Neural progenitor cell (in vitro differentiated cells): ENCODE measurements at regions not wholly inside any gene's neighbourhood (a gene's known extent, or its start where the extent isn't known, plus 50 kb on each side); places are given as distances from the start of the nearest gene placed in this dataset.

Source experiments
- EZH2 ChIP-seq: fragments of 200-600 bp; sonication (generic); IDR thresholded peaks from 2 replicates; pipeline ENCODE4 v1.6.1; 2017; ENCODE audit warnings: antibody characterized with exemption, mild to moderate bottlenecking, moderate library complexity
- EZH2phosphoT487 ChIP-seq: fragments of 200-600 bp; sonication (generic); IDR thresholded peaks from 2 replicates; pipeline ENCODE4 v1.6.1; 2017; ENCODE audit warnings: antibody characterized with exemption
- TF ChIP-seq, protein P1 (sequence below): fragments of 200-600 bp; sonication (generic); IDR thresholded peaks from 2 replicates; pipeline ENCODE4 v1.5.1; 2017; ENCODE audit warnings: antibody characterized with exemption, mild to moderate bottlenecking

DNA sequence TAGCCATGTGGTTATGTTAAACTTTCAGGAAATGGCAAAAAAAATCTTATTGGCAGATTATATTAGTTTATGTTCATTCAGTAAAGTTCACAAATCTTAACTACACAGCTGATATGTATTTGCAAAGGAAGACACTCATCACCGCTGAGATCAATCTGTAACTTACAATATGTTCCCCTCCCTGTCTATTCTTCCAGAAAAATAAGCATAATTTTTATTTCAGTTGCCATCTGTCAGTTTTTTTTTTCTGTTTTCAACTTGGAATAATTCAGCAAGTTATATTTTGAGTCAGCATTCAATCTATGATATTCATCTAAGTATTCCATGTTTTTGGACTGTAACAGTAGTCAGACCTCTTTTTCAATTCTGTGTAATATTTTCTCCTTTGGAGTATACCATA lies 1019.9 kb upstream of the PTPRD start:
- TF ChIP-seq, protein P1, sequence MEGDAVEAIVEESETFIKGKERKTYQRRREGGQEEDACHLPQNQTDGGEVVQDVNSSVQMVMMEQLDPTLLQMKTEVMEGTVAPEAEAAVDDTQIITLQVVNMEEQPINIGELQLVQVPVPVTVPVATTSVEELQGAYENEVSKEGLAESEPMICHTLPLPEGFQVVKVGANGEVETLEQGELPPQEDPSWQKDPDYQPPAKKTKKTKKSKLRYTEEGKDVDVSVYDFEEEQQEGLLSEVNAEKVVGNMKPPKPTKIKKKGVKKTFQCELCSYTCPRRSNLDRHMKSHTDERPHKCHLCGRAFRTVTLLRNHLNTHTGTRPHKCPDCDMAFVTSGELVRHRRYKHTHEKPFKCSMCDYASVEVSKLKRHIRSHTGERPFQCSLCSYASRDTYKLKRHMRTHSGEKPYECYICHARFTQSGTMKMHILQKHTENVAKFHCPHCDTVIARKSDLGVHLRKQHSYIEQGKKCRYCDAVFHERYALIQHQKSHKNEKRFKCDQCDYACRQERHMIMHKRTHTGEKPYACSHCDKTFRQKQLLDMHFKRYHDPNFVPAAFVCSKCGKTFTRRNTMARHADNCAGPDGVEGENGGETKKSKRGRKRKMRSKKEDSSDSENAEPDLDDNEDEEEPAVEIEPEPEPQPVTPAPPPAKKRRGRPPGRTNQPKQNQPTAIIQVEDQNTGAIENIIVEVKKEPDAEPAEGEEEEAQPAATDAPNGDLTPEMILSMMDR: no peak
- no peak for TF ChIP-seq EZH2
- no peak for TF ChIP-seq EZH2phosphoT487
